ENCODE measurements at regions not wholly inside any gene's neighbourhood (a gene's known extent, or its start where the extent isn't known, plus 50 kb on each side); places are given as distances from the start of the nearest gene placed in this dataset.

DNA sequence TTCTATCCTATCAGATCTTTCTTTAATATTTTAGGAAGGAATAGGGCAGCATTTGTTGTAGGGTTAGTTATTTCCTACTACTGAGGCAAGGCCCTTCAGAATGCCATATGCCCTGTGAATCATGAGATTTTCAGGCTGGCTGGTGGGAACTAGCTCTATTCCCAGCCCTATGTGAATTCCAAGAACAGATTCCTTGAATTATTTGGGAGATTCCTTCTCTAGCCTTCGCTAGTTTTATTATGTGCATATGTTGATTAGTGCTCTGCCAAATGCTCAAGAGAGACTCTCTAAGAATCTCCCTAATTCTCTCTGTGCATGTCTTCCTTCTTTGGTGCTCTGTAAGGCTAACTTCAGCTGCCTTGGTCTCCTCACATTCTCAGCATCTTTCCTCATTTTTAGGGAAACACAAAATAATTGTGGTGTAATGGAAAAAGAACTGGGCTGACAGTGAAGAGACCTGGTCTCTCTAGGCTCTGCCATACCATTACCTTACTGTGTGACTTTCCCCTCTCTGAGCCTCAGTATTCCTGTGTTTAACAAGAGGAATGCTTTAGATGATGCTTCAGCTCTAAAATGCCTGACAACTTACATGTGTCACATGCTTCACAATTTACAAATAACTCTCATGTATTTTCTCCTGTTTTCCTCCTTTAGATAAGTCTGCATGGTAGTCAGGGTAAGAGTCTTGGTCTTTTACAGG is 79.7 kb downstream of the VMA21 start:
- H3K4me1 ChIP-seq (ENCODE audit: insufficient read depth, low read length) = no peaks in the 10 kb centered on the region
- no peak overlapping the region for H3K9ac ChIP-seq (ENCODE audit: extremely low read depth, insufficient read length, low read length)
- H3K4me1 Mint-ChIP-seq = peaks cover 5 to 6% of the 10 kb centered on the region in 2 experiments
- H3K56ac ChIP-seq (ENCODE audit: insufficient read length, low read depth, low read length) = no peak overlapping the region
- no CpG with 5 or more reads among the region's 1 CpG for WGBS (ENCODE audit: extremely low coverage, insufficient read length, low lambda C conversion rate)
- no peak overlapping the region for H4K91ac ChIP-seq (ENCODE audit: insufficient read length, low read depth, low read length)
- H3K14ac ChIP-seq (ENCODE audit: insufficient read depth, low read length) = no peak overlapping the region
- no peak overlapping the region for H2BK15ac ChIP-seq (ENCODE audit: low read depth, low read length)
- H3T11ph ChIP-seq (ENCODE audit: low read length) = no peak overlapping the region
- TF ChIP-seq, protein P1, sequence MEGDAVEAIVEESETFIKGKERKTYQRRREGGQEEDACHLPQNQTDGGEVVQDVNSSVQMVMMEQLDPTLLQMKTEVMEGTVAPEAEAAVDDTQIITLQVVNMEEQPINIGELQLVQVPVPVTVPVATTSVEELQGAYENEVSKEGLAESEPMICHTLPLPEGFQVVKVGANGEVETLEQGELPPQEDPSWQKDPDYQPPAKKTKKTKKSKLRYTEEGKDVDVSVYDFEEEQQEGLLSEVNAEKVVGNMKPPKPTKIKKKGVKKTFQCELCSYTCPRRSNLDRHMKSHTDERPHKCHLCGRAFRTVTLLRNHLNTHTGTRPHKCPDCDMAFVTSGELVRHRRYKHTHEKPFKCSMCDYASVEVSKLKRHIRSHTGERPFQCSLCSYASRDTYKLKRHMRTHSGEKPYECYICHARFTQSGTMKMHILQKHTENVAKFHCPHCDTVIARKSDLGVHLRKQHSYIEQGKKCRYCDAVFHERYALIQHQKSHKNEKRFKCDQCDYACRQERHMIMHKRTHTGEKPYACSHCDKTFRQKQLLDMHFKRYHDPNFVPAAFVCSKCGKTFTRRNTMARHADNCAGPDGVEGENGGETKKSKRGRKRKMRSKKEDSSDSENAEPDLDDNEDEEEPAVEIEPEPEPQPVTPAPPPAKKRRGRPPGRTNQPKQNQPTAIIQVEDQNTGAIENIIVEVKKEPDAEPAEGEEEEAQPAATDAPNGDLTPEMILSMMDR (conservative IDR thresholded peaks at IDR 0.05) = no peak
- H4K5ac ChIP-seq (ENCODE audit: insufficient read length, low read depth, low read length) = no peak overlapping the region
- no peak overlapping the region for H3K27ac ChIP-seq (ENCODE audit: insufficient read length, low read depth, low read length)
- H3K23me2 ChIP-seq (ENCODE audit: insufficient read length, low read depth, low read length, poor library complexity, severe bottlenecking) = no peaks in the 10 kb centered on the region
- H2AFZ ChIP-seq (ENCODE audit: low read length) = no peak overlapping the region
- H2AK5ac ChIP-seq (ENCODE audit: insufficient read length, low read length) = no peak overlapping the region
- H3K9me3 ChIP-seq (ENCODE audit: control insufficient read depth, low read depth, low read length) = peaks cover 16% of the 10 kb centered on the region
- no peak overlapping the region for H3K4ac ChIP-seq (ENCODE audit: low read depth, low read length)
- H3K9me3 Mint-ChIP-seq = peaks cover 64 to 69% of the 10 kb centered on the region in 2 experiments
- no peaks in the 10 kb centered on the region for H3K27me3 Mint-ChIP-seq (ENCODE audit: low read depth)
- H3K4me2 ChIP-seq (ENCODE audit: insufficient read depth, insufficient read length, low read length) = no peak overlapping the region
- no peak overlapping the region for H3K4me3 Mint-ChIP-seq
- H3K36me3 Mint-ChIP-seq (ENCODE audit: insufficient read depth in 1 of 3, low read depth in 3 of 3) = peaks cover 2 to 5% (median 2%) of the 10 kb centered on the region in 3 experiments; a peak in 2 of 7 replicates
- no peak for DNase-seq
- no peaks in the 10 kb centered on the region for H3K27me3 ChIP-seq (ENCODE audit: insufficient read depth, low read length)
- H3K79me2 ChIP-seq (ENCODE audit: insufficient read depth, low read length) = no peaks in the 10 kb centered on the region
- no peaks in the 10 kb centered on the region for H4K20me1 ChIP-seq (ENCODE audit: control insufficient read depth, insufficient read depth, insufficient read length)
- no peak overlapping the region for H4K8ac ChIP-seq (replicated peaks; ENCODE audit: insufficient read length, low read depth, low read length)
- H2BK12ac ChIP-seq (ENCODE audit: insufficient read length, low read depth, low read length) = no peak overlapping the region
- H3K27ac Mint-ChIP-seq = no peak overlapping the region; a peak in 1 of 7 replicates
- no peak overlapping the region for H2BK20ac ChIP-seq (ENCODE audit: low read depth, low read length, poor library complexity, severe bottlenecking)
- no peaks in the 10 kb centered on the region for H3K79me1 ChIP-seq (ENCODE audit: insufficient read depth, low read depth, low read length, poor library complexity, severe bottlenecking)
- H2BK5ac ChIP-seq (ENCODE audit: insufficient read length, low read length) = no peak overlapping the region
- no peak overlapping the region for H3K23ac ChIP-seq (ENCODE audit: insufficient read length, low read depth, low read length)
- H3K18ac ChIP-seq (ENCODE audit: insufficient read length, low read depth, low read length) = no peak overlapping the region
- H2BK120ac ChIP-seq (ENCODE audit: low read depth, low read length, poor library complexity, severe bottlenecking) = no peak overlapping the region
